SU-DHL-6 (cell line): ENCODE measurements at regions not wholly inside any gene's neighbourhood (a gene's known extent, or its start where the extent isn't known, plus 50 kb on each side); places are given as distances from the start of the nearest gene placed in this dataset.

Experiments
- H2AFZ ChIP-seq: fragments of 200-600 bp; sonication (generic); 2 replicates; pipeline ENCODE4 v1.6.1; 2014; ENCODE audit warnings: low read depth, mild to moderate bottlenecking, moderate library complexity, mixed read lengths, antibody characterized with exemption, low read length; ENCODE audit not compliant: severe bottlenecking
- H3F3A ChIP-seq: fragments of 200-600 bp; shearing (Covaris generic); 2 replicates; pipeline ENCODE4 v1.6.0; 2016; ENCODE audit warnings: antibody characterized with exemption, mild to moderate bottlenecking; ENCODE audit not compliant: insufficient read depth
- H3K27ac ChIP-seq: fragments of 200-600 bp; sonication (generic); 2 replicates; pipeline ENCODE4 v1.5.1; 2016; ENCODE audit warnings: low read depth, mild to moderate bottlenecking, low read length, moderate library complexity, mixed read lengths
- H3K27me3 ChIP-seq: fragments of 200-600 bp; sonication (generic), shearing (Covaris generic); 2 replicates; pipeline ENCODE4 v1.6.0; 2014; ENCODE audit warnings: mild to moderate bottlenecking, low read length
- H3K36me3 ChIP-seq: fragments of 200-600 bp; sonication (generic); 2 replicates; pipeline ENCODE4 v1.6.1; 2014; ENCODE audit warnings: mild to moderate bottlenecking, low read length, mixed read lengths
- H3K4me2 ChIP-seq: fragments of 300-600, 200-600 bp; shearing (Covaris generic), sonication (generic); 2 replicates; pipeline ENCODE4 v1.6.0; 2014; ENCODE audit warnings: low read length, low read depth, mild to moderate bottlenecking; ENCODE audit not compliant: poor library complexity, severe bottlenecking
- H3K4me3 ChIP-seq: fragments of 200-600 bp; sonication (generic); 2 replicates; pipeline ENCODE4 v1.5.1; 2014; ENCODE audit warnings: antibody characterized with exemption, low read length, mild to moderate bottlenecking, mixed read lengths; ENCODE audit not compliant: insufficient read depth, poor library complexity, severe bottlenecking
- H3K79me2 ChIP-seq: fragments of 200-600 bp; sonication (generic); 2 replicates; pipeline ENCODE4 v1.6.1; 2014; ENCODE audit warnings: mild to moderate bottlenecking, low read length, moderate library complexity; ENCODE audit not compliant: insufficient read depth
- H3K9ac ChIP-seq: fragments of 200-600 bp; sonication (generic); 2 replicates; pipeline ENCODE4 v1.7.0; 2014; ENCODE audit warnings: mild to moderate bottlenecking, low read length
- H3K9me2 ChIP-seq: fragments of 200-600 bp; sonication (generic); replicated peaks from 2 replicates; pipeline ENCODE4 v1.6.1; 2014; ENCODE audit warnings: low read length; ENCODE audit not compliant: insufficient read depth
- H3K9me3 ChIP-seq: fragments of 200-600 bp; sonication (generic); 2 replicates; pipeline ENCODE4 v1.6.1; 2014; ENCODE audit warnings: low read length, mixed read lengths; ENCODE audit not compliant: insufficient read depth
- H4K20me1 ChIP-seq: fragments of 200-600 bp; sonication (generic); 2 replicates; pipeline ENCODE4 v1.6.1; 2014; ENCODE audit warnings: low read depth, mild to moderate bottlenecking, antibody characterized with exemption, low read length, moderate library complexity, mixed read lengths
- CTCF ChIP-seq: fragments of 200-600 bp; sonication (generic); IDR thresholded peaks from one replicate; pipeline ENCODE4 v1.5.1; 2017; ENCODE audit warnings: antibody characterized with exemption, mild to moderate bottlenecking, low read length, moderate library complexity; ENCODE audit not compliant: insufficient read depth, poor library complexity, severe bottlenecking
- EZH2phosphoT487 ChIP-seq: fragments of 200-600 bp; sonication (generic), shearing (Covaris generic); conservative IDR thresholded peaks from 2 replicates; pipeline ENCODE4 v1.6.1; 2018; ENCODE audit warnings: mild to moderate bottlenecking, antibody characterized with exemption, low read length, moderate library complexity, mixed read lengths

- Histone ChIP-seq H3K79me2 (no peaks in the 10 kb centered on the region), H3K9me2 (no peaks in the 10 kb centered on the region), H3K9me3 (no peaks in the 10 kb centered on the region), H3K4me3 (no peak overlapping the region), H3K9ac (no peak overlapping the region), H2AFZ (no peak overlapping the region), H3K27ac (no peak overlapping the region), H4K20me1 (no peaks in the 10 kb centered on the region), H3K4me2 (no peak overlapping the region), H3F3A (no peaks in the 10 kb centered on the region), H3K36me3 (no peaks in the 10 kb centered on the region), H3K27me3 (no peaks in the 10 kb centered on the region)
- TF ChIP-seq EZH2phosphoT487: no peak
- no peak for TF ChIP-seq CTCF
These were observed 927.1 kb downstream of the NR2F1-AS1 start for GRCh38 chr5:92653730-92654461.

- Histone ChIP-seq H3K4me3 (no peak overlapping the region), H3K4me2 (no peak overlapping the region), H4K20me1 (no peaks in the 10 kb centered on the region), H3K9me3 (no peaks in the 10 kb centered on the region), H3F3A (no peaks in the 10 kb centered on the region), H3K36me3 (no peaks in the 10 kb centered on the region), H2AFZ (no peak overlapping the region), H3K79me2 (no peaks in the 10 kb centered on the region), H3K9me2 (no peaks in the 10 kb centered on the region), H3K27me3 (no peaks in the 10 kb centered on the region), H3K9ac (no peak overlapping the region), H3K27ac (no peak overlapping the region)
- TF ChIP-seq CTCF (no peak), EZH2phosphoT487 (no peak)
These were observed 928.3 kb downstream of the NR2F1-AS1 start for GRCh38 chr5:92652756-92653155.

- no peak overlapping the region for H3K9ac ChIP-seq
- no peak overlapping the region for H3K4me3 ChIP-seq
- H3F3A ChIP-seq: no peaks in the 10 kb centered on the region
- no peak overlapping the region for H2AFZ ChIP-seq
- H3K9me2 ChIP-seq: no peaks in the 10 kb centered on the region
- H3K27me3 ChIP-seq: no peaks in the 10 kb centered on the region
- TF ChIP-seq EZH2phosphoT487: no peak
- no peak for TF ChIP-seq CTCF
- no peaks in the 10 kb centered on the region for H3K9me3 ChIP-seq
- no peak overlapping the region for H3K27ac ChIP-seq
- H4K20me1 ChIP-seq: no peaks in the 10 kb centered on the region
- H3K4me2 ChIP-seq: no peak overlapping the region
- H3K79me2 ChIP-seq: no peaks in the 10 kb centered on the region
- H3K36me3 ChIP-seq: no peaks in the 10 kb centered on the region
These were observed 936.6 kb downstream of the NR2F1-AS1 start for GRCh38 chr5:92644266-92644886.
